HG02623 (cell line): ENCODE measurements at regions not wholly inside any gene's neighbourhood (a gene's known extent, or its start where the extent isn't known, plus 50 kb on each side); places are given as distances from the start of the nearest gene placed in this dataset.
A peak's percentile ranks its signal among the peaks of the same experiment; 100 is the strongest.
"Not testable (repeated sequence)": the region's sequence is repeated elsewhere in the genome, so short reads cannot be mapped to it uniquely, and the experiment has no call there.

Experiments used
- ATAC-seq: cut with Tn5 transposase; IDR thresholded peaks from one replicate; pipeline ENCODE4 v1.9.1; 2021; ENCODE audit warnings: moderate library complexity; ENCODE audit not compliant: unreplicated experiment

DNA sequence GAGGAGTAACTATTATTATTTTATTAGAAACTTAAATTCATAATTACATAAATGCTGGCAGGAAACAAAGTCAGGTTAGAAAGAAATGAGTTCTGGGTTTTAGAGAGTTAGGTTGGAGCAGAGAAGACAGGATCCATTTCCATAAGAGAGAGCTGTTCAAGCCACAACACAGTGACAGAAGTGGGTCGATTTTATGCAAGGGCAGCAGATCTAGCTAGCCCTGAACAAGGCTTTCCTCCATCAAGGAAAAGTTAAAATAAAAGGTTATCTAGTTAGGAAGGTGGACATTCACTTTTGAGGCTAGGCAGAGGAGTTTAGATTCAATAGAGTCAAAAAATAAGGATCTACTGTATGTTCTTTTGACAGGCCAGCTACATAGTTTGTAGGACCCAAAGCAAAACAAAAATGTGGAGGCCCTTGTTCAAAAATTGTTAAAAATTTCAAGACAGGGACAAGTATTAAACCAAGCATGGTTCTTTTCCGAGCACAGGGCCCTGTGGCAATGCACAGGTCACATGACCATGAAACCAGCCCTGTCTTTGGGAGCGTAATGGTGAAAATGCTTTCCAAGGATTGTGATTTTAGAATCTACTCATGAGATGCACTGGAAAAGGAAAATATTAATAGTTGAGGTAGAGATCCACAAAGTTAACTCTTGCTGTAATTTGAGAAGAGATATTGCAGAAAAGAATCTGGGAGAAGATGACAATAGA, 91.2 kb upstream of the CREB1 start:
- no peak for ATAC-seq

GRCh38 chr2:207439881-207440280, 89.9 kb upstream of the CREB1 start:
- not testable (repeated sequence) for ATAC-seq

DNA sequence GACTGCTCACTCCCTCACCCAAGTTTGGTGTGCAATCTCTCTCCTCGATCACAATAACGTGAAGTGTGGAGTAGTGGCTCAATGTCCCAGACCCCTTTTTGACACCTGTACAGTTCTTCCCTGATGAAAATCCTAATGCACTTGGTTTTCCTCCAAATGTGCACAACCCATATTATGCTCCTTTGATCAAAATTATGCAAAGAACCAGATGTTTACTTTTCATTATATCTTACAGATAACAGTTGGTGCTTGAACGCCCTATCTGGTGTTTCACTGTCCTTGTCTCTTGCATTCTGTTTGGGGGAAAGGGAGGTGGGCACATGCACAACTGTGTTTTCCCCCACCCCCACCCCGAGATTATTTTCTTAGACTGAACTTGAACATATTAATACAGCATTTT, 85.0 kb upstream of the CREB1 start:
- no peak for ATAC-seq

GRCh38 chr2:207446653-207447052, 83.1 kb upstream of the CREB1 start:
- ATAC-seq = no peak

- no peak for ATAC-seq
Observed at GRCh38 chr2:207448006-207448405, 81.8 kb upstream of the CREB1 start.

- no peak for ATAC-seq
Observed at GRCh38 chr2:207449642-207450165, 80.1 kb upstream of the CREB1 start.

GRCh38 chr2:207450186-207450585, 79.6 kb upstream of the CREB1 start:
- no peak for ATAC-seq

- no peak for ATAC-seq
Observed at GRCh38 chr2:207458582-207458981, 71.2 kb upstream of the CREB1 start.

- ATAC-seq = peak; percentile 67
Observed at GRCh38 chr2:207459990-207460757, 69.6 kb upstream of the CREB1 start.

DNA sequence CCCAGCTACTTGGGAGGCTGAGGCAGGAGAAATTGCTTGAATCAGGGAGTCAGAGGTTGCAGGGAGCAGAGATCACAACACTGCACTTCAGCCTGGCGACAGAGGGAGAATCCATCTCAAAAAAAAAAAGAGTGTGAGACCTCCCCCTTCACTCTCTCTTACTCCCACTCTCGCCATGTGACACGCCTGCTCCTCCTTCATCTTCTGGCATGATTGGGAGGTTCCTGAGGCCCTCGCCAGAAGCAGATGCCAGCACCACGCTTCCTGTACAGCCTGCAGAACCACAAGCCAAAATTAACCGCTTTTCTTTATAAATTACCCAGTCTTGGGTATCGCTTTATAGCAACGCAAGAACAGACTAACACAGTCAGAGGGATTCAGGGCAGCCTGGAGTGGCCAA, 66.3 kb upstream of the CREB1 start:
- no peak for ATAC-seq

DNA sequence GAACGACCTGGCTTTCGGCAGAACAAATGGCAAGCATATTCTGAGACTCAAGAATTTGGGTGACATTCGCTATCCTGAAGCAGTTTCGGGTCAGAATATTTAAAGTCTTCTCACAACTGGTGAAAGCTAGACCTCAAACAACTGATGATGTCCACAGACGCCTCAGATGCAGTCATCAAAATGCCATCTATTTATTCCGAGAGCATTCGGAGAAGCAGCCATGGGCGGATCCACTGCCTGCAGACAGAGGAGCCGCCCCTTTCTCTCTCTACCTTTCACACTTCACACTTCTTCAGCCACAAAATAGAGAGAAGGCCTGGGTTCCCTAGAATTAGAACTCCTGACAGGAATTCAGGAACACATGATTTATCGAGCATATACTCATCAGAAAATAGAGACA, 65.8 kb upstream of the CREB1 start:
- no peak for ATAC-seq

- no peak for ATAC-seq
Observed at GRCh38 chr2:207465894-207466293, 63.9 kb upstream of the CREB1 start.

DNA sequence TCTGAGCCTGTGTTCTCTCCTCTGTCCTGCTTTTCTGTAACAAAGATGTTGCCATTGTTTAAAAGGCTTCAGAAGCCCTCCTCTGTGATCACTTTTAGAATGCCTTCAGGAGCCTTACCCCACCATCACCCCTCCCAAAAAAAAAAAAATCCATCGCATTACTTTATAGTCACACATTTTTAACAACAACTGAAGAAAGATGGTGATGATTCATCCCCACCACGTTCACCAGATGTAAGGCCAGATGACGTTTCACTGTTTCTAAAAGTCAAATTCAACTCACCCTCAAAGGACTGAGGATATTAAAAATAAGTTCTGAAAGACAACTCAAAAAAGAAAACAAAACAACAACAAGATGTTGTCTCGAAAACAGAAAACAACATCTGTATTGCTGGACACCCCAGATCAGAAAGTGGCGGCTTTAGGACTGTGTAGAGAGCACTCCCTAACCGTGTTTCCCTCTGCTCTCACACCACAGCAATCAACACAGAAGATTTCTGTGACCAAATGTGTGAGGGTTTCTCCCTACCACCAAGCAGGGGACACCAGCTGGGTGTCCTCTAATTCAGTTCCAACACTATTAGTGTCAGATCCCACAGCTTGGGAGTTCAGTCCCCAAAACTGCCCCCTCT, 61.9 kb upstream of the CREB1 start:
- peak; percentile 66 for ATAC-seq

- no peak for ATAC-seq
Observed at GRCh38 chr2:207468488-207468887, 61.3 kb upstream of the CREB1 start.

DNA sequence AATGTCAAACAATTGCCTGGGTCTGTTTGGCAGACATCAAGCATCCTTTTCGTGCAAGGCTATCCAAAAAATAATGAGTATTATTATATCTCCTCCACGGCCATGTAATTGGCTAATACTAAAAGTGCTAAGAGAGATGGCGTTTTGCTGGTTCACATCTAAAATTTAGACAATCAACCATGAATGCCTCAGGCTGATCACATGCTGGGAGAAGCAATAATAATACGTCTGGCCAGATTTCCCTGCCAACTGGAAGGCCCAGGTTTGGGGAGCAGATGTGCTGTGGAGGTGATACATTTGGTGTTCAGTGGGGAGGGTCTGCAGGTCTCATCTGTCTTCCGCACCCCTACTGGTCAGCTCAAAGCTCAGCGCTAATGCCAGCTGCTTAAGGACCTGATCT, 60.3 kb upstream of the CREB1 start:
- no peak for ATAC-seq

DNA sequence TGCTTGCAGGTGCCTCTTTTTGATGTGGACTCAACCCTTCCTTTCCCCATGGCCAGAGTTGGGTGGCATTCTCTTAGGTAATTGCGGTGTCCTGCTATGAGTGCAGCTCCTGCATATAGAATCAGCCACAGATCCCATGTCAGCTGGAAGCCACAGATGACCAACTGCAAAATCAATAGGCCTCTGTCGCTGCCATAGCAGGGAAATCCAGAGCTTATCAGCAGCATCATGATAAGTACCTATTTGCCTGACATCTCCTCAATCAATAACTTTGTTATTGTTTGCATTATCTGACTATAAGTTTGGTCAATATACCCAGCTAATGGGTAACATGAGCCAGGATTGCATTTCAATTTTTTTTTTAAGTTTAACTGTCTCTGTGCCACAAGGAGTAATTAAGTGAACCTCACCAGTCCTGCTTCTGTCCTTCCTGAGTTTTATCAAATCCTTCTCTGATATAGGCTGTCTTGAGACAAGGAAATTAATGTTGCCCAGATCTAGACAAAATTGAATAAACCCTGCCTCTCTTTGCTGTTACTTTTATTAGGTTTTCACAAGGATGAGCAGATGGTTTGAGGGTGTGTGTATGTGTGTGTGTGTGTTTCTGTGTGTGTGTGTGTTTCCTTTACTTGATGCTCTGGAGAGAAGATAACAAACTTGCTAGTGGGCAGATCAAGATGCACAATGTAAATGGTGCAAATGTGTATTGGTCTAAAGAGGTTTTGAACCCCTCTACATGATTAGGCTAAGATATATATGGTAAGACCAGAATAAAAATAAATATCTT, 59.6 kb upstream of the CREB1 start:
- ATAC-seq = no peak

GRCh38 chr2:207471261-207471660, 58.5 kb upstream of the CREB1 start:
- ATAC-seq = no peak

GRCh38 chr2:207472343-207473048, 57.3 kb upstream of the CREB1 start:
- ATAC-seq = no peak

DNA sequence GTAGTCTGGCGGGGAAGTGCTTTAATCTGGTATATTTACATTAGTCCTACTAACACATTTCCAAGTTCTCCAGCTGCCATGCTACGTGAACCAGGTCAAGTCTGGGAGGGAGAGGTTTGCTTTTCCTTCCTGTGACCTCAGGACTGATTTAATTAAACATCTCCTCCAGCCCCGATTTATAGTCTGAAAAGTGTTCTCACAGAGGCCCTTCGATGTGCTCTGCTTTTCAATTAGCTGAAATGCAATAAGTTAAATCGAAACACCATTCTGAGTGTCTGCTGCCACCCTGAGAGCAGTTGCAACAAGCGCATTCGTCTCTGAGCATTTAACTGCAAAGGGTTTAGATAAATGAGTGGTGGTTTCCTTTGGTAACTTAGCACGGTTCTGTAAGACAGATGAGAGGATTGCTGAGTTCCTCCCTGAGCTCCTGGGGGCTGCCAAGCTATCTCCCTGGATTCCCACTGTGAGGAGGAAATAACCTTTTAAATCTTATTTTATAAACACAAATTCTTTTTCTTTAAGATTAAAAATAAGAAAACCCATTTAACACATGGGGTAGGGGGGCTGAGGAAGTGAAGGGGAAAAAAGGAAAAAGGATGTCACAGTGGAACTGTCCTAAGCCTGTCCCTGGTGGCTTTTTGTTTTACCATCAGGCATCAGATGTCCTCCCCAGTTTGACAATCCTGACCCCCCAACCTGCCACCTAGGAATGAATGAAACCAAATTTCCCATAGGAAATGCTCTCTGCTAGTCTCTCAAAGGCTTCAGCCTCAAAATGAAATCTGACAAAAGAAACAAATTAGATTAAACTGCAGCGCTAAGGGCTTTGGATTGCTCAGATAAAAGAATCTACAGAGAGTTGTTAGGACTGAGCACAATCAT, 56.5 kb upstream of the CREB1 start:
- no peak for ATAC-seq

DNA sequence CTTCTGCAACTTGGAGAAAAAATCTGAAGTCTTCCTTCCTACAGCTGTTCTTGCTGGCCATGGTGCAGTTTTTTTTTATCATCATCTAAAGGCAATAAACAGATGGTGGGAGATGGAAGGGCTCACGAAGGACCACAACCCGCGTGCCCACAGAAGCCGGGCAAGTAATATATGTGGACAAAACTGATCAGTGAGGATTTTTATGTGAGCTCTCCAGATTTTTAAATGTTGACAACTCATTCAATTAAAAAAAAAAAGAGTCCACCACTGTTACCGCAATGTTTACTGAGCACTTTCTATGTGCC, 55.9 kb upstream of the CREB1 start:
- ATAC-seq = no peak
